DND-41 (cell line): ENCODE measurements at regions not wholly inside any gene's neighbourhood (a gene's known extent, or its start where the extent isn't known, plus 50 kb on each side); places are given as distances from the start of the nearest gene placed in this dataset.

Experiments
- ATAC-seq: fragments of 200-7000 bp; cut with Tn5 transposase; 3 replicates; pipeline ENCODE4 v1.9.1; 2021; ENCODE audit warnings: low read depth; ENCODE audit not compliant: insufficient read depth
- DNase-seq: peaks from one replicate; pipeline ENCODE4 v3.0.0-alpha.2; 2020
- H2AFZ ChIP-seq: 2 replicates; pipeline ENCODE4 v1.6.0; 2012; ENCODE audit warnings: low read depth, low read length
- H3K27ac ChIP-seq: 2 replicates; pipeline ENCODE4 v1.5.1; 2012; ENCODE audit warnings: low read length, inconsistent platforms
- H3K27me3 ChIP-seq: fragments of 200-600 bp; sonication (generic); 2 replicates; pipeline ENCODE4 v1.6.0; 2012; ENCODE audit warnings: low read length, mild to moderate bottlenecking, inconsistent platforms; ENCODE audit not compliant: insufficient read depth, poor library complexity
- H3K36me3 ChIP-seq: 2 replicates; pipeline ENCODE4 v1.5.1; 2012; ENCODE audit warnings: low read length, inconsistent platforms; ENCODE audit not compliant: insufficient read depth
- H3K4me1 ChIP-seq: 2 replicates; pipeline ENCODE4 v1.5.1; 2012; ENCODE audit warnings: mild to moderate bottlenecking, low read length; ENCODE audit not compliant: insufficient read depth
- H3K4me2 ChIP-seq: 2 replicates; pipeline ENCODE4 v1.6.0; 2012; ENCODE audit warnings: mild to moderate bottlenecking, moderate library complexity, low read length, inconsistent platforms; ENCODE audit not compliant: insufficient read depth
- H3K4me3 ChIP-seq, 2 experiments: fragments of 200-600 bp in 1 of 2; shearing (Covaris generic) in 1 of 2; 2 replicates each; pipeline ENCODE4 v1.5.1; 2012 to 2016; ENCODE audit warnings: inconsistent platforms in 2 of 2, low read length in 2 of 2, mild to moderate bottlenecking in 2 of 2, low read depth in 1 of 2, moderate library complexity in 1 of 2
- H3K79me2 ChIP-seq: 2 replicates; pipeline ENCODE4 v1.6.0; 2012; ENCODE audit warnings: low read length, inconsistent platforms; ENCODE audit not compliant: insufficient read depth
- H3K9ac ChIP-seq: 2 replicates; pipeline ENCODE4 v1.6.0; 2012; ENCODE audit warnings: low read depth, mild to moderate bottlenecking, inconsistent platforms, low read length, moderate library complexity
- H3K9me3 ChIP-seq: 2 replicates; pipeline ENCODE4 v1.5.1; 2012; ENCODE audit warnings: low read length, moderate library complexity, mild to moderate bottlenecking, inconsistent platforms; ENCODE audit not compliant: insufficient read depth, severe bottlenecking
- H4K20me1 ChIP-seq: 2 replicates; pipeline ENCODE4 v1.6.0; 2012; ENCODE audit warnings: low read length; ENCODE audit not compliant: insufficient read depth
- CTCF ChIP-seq: IDR thresholded peaks from 2 replicates; pipeline ENCODE4 v1.5.1; 2012; ENCODE audit warnings: borderline replicate concordance, low read length, moderate library complexity, mild to moderate bottlenecking; ENCODE audit not compliant: poor library complexity, severe bottlenecking; ENCODE audit errors: extremely low read depth
- EZH2 ChIP-seq: IDR thresholded peaks from 3 replicates; pipeline ENCODE4 v1.6.1; 2012; ENCODE audit warnings: borderline replicate concordance, low read depth, mild to moderate bottlenecking, moderate library complexity, low read length, inconsistent platforms; ENCODE audit not compliant: severe bottlenecking

DNA sequence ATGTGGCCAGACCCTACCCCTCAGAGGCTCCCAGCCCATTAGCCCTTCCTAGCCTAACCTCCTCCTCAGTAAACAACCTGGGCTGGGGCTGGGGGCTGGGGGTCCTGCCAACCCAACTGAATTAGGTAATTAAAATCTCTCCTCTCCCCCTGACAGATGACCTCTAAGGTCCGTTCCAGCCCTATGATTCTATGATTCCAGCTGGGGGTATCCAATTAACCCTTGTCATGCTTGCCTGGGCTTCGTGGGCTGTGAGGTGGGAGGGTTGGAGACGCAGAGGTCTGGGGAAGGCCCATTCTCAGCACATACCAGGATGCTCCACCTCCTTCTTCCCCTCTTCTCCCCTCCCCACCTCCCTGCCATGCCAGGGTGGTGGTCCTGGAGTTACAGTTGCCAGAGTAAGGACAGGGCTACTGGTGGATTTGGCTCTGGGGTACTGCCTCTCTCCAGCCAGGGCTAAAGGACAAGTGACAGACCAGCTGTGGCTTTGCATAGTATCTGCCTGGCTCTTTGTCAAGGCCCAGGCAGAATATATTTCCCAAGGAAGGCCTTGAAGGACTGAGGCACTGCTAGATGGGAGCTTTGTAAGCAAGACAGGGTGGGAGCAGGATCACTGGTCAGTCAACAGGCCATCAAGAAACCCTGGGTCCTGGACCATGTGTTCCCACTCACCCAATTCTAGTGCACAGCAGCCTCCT lies 82.1 kb downstream of the EFNB1 start:
- H3K4me2 ChIP-seq, result no peak overlapping the region
- no peaks in the 10 kb centered on the region for H3K9me3 ChIP-seq
- H3K79me2 ChIP-seq, result no peaks in the 10 kb centered on the region
- H3K36me3 ChIP-seq, result no peaks in the 10 kb centered on the region
- no peak overlapping the region for H3K27ac ChIP-seq
- no peaks in the 10 kb centered on the region for H4K20me1 ChIP-seq
- H3K9ac ChIP-seq, result no peak overlapping the region
- no peak for TF ChIP-seq CTCF
- TF ChIP-seq EZH2, result no peak
- no peaks in the 10 kb centered on the region for H3K4me1 ChIP-seq
- H3K27me3 ChIP-seq, result no peaks in the 10 kb centered on the region
- H3K4me3 ChIP-seq, result no peak overlapping the region
- DNase-seq, result no peak
- H2AFZ ChIP-seq, result no peak overlapping the region
- no peak for ATAC-seq

GRCh38 chrX:68909945-68910344 lies 81.1 kb downstream of the EFNB1 start:
- no peak for DNase-seq
- H4K20me1 ChIP-seq, result no peaks in the 10 kb centered on the region
- TF ChIP-seq CTCF, result no peak
- TF ChIP-seq EZH2, result no peak

GRCh38 chrX:68908071-68908470 lies 79.2 kb downstream of the EFNB1 start:
- H3K27me3 ChIP-seq, result no peaks in the 10 kb centered on the region
- ATAC-seq, result no peak
- H4K20me1 ChIP-seq, result no peaks in the 10 kb centered on the region
- no peaks in the 10 kb centered on the region for H3K9me3 ChIP-seq
- no peak overlapping the region for H3K27ac ChIP-seq
- H3K4me3 ChIP-seq, result no peak overlapping the region
- H3K4me2 ChIP-seq, result no peak overlapping the region
- no peak overlapping the region for H3K9ac ChIP-seq
- no peak for TF ChIP-seq CTCF
- no peak for TF ChIP-seq EZH2
- no peaks in the 10 kb centered on the region for H3K4me1 ChIP-seq
- H2AFZ ChIP-seq, result no peak overlapping the region
- no peaks in the 10 kb centered on the region for H3K36me3 ChIP-seq
- no peak for DNase-seq
- no peaks in the 10 kb centered on the region for H3K79me2 ChIP-seq

More at GRCh38 chrX:68909945-68910344, 81.1 kb downstream of the EFNB1 start:
- H3K9ac ChIP-seq, result no peak overlapping the region
- no peak overlapping the region for H3K27ac ChIP-seq
- H3K9me3 ChIP-seq, result no peaks in the 10 kb centered on the region
- no peaks in the 10 kb centered on the region for H3K79me2 ChIP-seq
- H3K4me1 ChIP-seq, result no peaks in the 10 kb centered on the region
- no peak overlapping the region for H3K4me3 ChIP-seq
- H3K36me3 ChIP-seq, result no peaks in the 10 kb centered on the region
- H3K4me2 ChIP-seq, result no peak overlapping the region
- H2AFZ ChIP-seq, result no peak overlapping the region
- ATAC-seq, result no peak
- H3K27me3 ChIP-seq, result no peaks in the 10 kb centered on the region
